HCT116 (cell line): ENCODE measurements at regions not wholly inside any gene's neighbourhood (a gene's known extent, or its start where the extent isn't known, plus 50 kb on each side); places are given as distances from the start of the nearest gene placed in this dataset.

Experiments
- CTCF ChIP-seq, 3 experiments: fragments of 200-600 bp in 1 of 3; sonication (generic) in 1 of 3; IDR thresholded peaks in 2 of 3; conservative IDR thresholded peaks in 1 of 3; 2 replicates each; pipeline ENCODE4 v1.5.1; 2012 to 2017; ENCODE audit warnings: low read depth in 2 of 3, low read length in 2 of 3, antibody characterized with exemption in 1 of 3, borderline replicate concordance in 1 of 3, control low read depth in 1 of 3, mild to moderate bottlenecking in 1 of 3, mixed read lengths in 1 of 3, mixed run types in 1 of 3, moderate library complexity in 1 of 3; ENCODE audit not compliant: insufficient read depth in 1 of 3
- EZH2 ChIP-seq: fragments of 200-600 bp; sonication (generic); IDR thresholded peaks from 2 replicates; pipeline ENCODE4 v1.6.1; 2017; ENCODE audit warnings: antibody characterized with exemption, mixed run types
- FOSL1 ChIP-seq: IDR thresholded peaks from 2 replicates; pipeline ENCODE4 v1.6.1; 2012; ENCODE audit warnings: low read depth
- MAX ChIP-seq: IDR thresholded peaks from 2 replicates; pipeline ENCODE4 v1.6.1; 2012
- POLR2AphosphoS5 ChIP-seq: IDR thresholded peaks from 2 replicates; pipeline ENCODE4 v1.6.1; 2011; ENCODE audit warnings: mild to moderate bottlenecking, low read depth, low read length, moderate library complexity
- SRF ChIP-seq: IDR thresholded peaks from 2 replicates; pipeline ENCODE4 v1.6.1; 2012; ENCODE audit warnings: low read depth

- no peak for TF ChIP-seq CTCF (IDR thresholded peaks at IDR 0.05 in 2 of 3, conservative IDR thresholded peaks at IDR 0.05 in 1 of 3; ENCODE audit: borderline replicate concordance in 1 of 3, insufficient read depth in 1 of 3, low read depth in 2 of 3, low read length in 2 of 3)
- TF ChIP-seq MAX = no peak
- TF ChIP-seq EZH2 = no peak
- no peak for TF ChIP-seq FOSL1
- no peak for TF ChIP-seq SRF
- TF ChIP-seq POLR2AphosphoS5 = no peak
Measured at GRCh38 chr4:14607578-14607977, 394.7 kb upstream of the CPEB2 start.
